ENCODE measurements at regions not wholly inside any gene's neighbourhood (a gene's known extent, or its start where the extent isn't known, plus 50 kb on each side); places are given as distances from the start of the nearest gene placed in this dataset.

GRCh38 chr18:65568866-65569265, 181.9 kb upstream of the CDH7 start:
- no peak overlapping the region for H3K4me3 ChIP-seq (ENCODE audit: low read depth, low read length)
- DNase-seq (ENCODE audit: low read depth), result no peak

GRCh38 chr18:65567372-65567771, 183.4 kb upstream of the CDH7 start:
- H3K4me3 ChIP-seq (ENCODE audit: low read depth, low read length), result no peak overlapping the region
- DNase-seq (ENCODE audit: low read depth), result no peak

DNA sequence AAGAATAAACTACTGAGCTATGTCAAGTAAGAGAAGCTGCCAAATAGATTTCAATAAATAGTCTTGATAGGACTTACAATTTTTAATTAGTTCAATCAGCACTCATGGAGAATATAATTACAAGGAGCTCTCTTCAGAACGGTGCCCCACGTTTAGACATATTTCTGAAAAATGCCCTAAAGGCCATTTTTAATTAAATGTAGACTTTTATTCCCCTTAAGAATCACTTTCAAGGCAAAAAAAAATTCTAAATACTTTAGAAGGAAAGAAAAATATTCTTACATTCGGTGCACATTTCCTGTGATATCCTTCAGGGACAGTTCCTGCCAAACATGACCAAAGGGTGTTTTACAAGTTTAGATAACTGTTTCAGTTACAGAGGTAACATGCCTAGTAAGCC, 202.5 kb upstream of the CDH7 start:
- DNase-seq (ENCODE audit: low read depth), result no peak
- no peak overlapping the region for H3K4me3 ChIP-seq (ENCODE audit: low read depth, low read length)

- H3K4me3 ChIP-seq (ENCODE audit: low read depth, low read length), result no peak overlapping the region
- no peak for DNase-seq (ENCODE audit: low read depth)
Measured at GRCh38 chr18:65547046-65547445, 203.8 kb upstream of the CDH7 start.

GRCh38 chr18:65544701-65545100, 206.1 kb upstream of the CDH7 start:
- DNase-seq (ENCODE audit: low read depth), result no peak
- H3K4me3 ChIP-seq (ENCODE audit: low read depth, low read length), result no peak overlapping the region

GRCh38 chr18:65527879-65528633, 222.8 kb upstream of the CDH7 start:
- no peak overlapping the region for H3K4me3 ChIP-seq (ENCODE audit: low read depth, low read length)
- DNase-seq (ENCODE audit: low read depth), result no peak

DNA sequence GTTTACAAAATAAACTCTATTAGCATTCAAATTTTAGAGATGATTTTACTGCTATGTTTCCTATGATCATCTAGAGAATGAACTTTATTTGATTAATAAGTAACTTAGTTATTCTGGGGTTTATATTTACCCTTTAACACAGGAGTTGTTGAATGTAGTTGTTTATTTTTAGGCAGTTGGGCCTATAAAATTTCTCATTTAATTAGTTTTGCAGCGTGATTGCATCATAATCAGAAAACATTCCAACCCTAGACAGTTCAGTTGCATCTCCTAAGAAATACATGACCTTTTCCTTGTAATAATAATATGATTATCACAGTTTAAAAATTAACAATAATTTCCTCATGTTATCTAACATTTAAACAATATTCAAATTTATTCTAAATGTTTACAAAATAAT, 224.7 kb upstream of the CDH7 start:
- no peak for DNase-seq (ENCODE audit: low read depth)

DNA sequence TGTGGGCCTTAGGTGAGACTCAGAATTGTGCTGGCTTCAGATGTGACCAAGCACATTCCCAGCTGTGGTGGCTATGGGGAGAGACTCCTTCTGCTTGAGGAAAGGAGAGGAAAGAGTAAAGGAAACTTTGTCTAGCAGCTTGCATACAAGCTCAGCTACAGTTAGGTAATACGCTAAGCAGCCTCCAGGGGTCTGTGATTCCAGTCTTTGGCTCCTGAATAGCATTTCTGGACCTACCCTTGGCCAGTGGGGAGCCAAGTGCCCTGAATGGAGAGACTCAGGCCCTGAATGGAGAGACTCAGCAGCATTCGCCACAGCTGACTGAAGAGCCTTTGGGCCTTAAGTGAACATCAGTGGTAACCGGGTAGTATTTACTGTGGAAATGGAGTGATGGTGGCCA, 227.4 kb upstream of the CDH7 start:
- no peak for DNase-seq (ENCODE audit: low read depth)
- H3K4me3 ChIP-seq (ENCODE audit: low read depth, low read length), result no peak overlapping the region

More for the DNA sequence above, 224.7 kb upstream of the CDH7 start:
- no peak overlapping the region for H3K4me3 ChIP-seq (ENCODE audit: low read depth, low read length)

DNA sequence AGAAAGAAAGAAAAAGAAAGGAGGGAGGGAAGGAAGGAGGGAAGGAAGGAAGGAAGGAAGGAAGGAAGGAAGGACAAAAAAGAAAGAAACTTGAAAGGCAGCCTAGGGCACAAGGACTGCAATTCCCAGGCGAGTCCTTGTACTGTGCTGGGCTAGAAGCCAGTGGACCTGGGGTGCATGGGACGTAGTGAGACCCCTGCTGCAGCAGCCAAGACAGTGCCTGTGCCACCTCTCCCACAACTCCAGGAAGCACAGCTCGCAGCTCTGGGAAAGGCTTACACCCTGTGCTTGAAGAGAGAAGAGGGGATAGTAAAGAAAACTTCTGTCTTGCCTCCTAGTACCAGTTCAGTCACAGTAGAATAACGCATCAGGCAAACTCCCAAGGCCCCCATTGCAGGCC, 227.9 kb upstream of the CDH7 start:
- no peak overlapping the region for H3K4me3 ChIP-seq (ENCODE audit: low read depth, low read length)
- no peak for DNase-seq (ENCODE audit: low read depth)

- no peak for DNase-seq (ENCODE audit: low read depth)
- no peak overlapping the region for H3K4me3 ChIP-seq (ENCODE audit: low read depth, low read length)
Measured at GRCh38 chr18:65516209-65516608, 234.6 kb upstream of the CDH7 start.

DNA sequence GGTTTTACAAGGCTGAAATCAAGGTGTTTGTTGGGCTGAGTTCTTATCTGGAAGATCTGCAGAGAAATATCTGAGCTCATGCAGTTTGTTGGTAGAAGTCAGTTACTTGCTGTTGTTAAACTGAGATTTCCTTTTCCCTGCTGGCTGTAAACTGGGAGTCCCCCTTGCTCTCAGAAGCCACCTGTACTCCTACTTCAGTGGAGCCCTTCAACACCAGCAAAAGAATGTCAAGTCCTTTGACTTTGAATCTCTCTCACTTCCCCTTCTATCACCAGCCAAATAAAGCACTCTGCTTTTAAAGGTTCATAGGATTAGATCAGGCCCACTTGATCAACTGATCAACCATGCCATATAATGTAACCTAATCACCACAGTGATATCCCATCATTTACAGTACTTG, 252.2 kb upstream of the CDH7 start:
- no peak for DNase-seq (ENCODE audit: low read depth)
- H3K4me3 ChIP-seq (ENCODE audit: low read depth, low read length), result no peak overlapping the region

DNA sequence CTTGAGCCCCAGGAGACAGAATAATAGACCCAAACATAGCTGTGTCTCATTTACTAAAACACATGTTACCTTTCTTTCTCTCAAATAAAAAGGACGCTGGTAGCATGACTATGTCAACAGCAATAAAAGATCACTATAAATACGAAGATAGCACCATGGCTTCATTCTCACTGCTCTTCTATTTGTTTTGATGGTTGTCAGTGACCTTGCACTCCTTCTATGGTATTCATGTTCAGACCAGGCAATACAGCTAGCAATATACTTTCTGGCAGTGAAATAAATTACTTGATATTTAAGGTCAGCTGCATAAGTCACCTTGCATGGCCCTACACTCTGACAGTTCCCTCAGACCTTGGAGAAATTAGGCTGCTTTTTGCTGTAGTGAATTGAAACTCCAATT, 263.2 kb upstream of the CDH7 start:
- no peak for DNase-seq (ENCODE audit: low read depth)
- H3K4me3 ChIP-seq (ENCODE audit: low read depth, low read length), result no peak overlapping the region

GRCh38 chr18:65477455-65477854, 273.4 kb upstream of the CDH7 start:
- no peak overlapping the region for H3K4me3 ChIP-seq (ENCODE audit: low read depth, low read length)
- no peak for DNase-seq (ENCODE audit: low read depth)

GRCh38 chr18:65468881-65469280, 281.9 kb upstream of the CDH7 start:
- no peak overlapping the region for H3K4me3 ChIP-seq (ENCODE audit: low read depth, low read length)
- DNase-seq (ENCODE audit: low read depth), result no peak

DNA sequence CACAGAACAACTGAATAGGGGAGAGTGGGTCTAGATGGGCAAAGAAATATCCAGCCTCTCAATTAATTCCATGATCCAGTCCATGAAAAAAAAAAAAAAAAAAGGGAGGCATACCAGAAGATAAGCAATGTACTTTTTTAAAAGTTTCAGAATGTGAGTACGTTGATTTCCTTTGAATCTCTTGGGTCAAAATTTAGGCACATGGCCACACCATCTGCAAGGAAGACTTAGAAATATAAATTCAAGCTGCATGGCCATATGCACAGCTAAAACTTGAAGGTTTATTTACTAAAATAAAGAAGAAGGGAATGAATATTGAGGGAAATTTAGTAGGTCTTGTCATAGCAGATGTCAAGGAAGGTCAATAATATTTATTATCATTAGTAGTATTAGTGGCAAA, 286.5 kb upstream of the CDH7 start:
- no peak for DNase-seq (ENCODE audit: low read depth)
- no peak overlapping the region for H3K4me3 ChIP-seq (ENCODE audit: low read depth, low read length)

GRCh38 chr18:65459741-65460140, 291.1 kb upstream of the CDH7 start:
- DNase-seq (ENCODE audit: low read depth), result no peak
- no peak overlapping the region for H3K4me3 ChIP-seq (ENCODE audit: low read depth, low read length)

DNA sequence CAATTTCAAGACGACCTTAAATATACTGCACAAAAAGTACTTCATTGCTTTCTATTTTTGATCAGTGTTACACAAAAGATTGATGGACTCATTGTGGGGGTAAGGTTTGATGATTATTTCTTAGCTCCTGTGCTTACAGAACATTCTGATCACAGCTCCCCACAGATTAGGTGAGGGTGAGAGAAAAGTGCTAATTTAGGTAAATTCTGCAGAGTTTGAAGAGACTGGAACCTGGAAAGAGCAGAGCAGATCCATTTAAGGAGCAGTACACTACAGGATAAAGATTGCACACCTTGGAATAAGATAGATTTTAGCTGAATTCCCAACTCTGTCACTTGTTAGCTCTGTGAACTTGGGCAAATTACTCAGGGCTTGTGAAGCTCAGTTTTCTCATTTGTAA, 291.9 kb upstream of the CDH7 start:
- DNase-seq (ENCODE audit: low read depth), result no peak
- no peak overlapping the region for H3K4me3 ChIP-seq (ENCODE audit: low read depth, low read length)

DNA sequence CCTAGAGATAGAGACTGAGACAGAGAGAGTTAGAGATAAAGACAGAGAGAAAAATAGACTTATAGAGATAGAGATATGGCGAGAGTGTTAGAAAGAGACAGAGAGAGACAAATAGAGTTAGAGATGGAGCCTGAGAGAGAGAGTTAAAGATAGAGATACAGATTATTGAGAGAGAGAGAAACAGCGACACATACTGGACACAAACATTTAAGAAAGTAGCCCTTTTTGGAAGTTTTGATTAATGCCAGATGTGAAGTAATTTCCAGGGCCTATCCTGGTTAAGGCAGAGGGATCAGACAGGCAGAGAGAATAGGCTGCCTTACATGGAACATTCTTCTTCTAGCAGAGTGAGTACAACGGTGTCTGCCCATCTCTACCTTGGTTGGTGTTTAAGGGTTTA, 311.6 kb upstream of the CDH7 start:
- H3K4me3 ChIP-seq (ENCODE audit: low read depth, low read length), result no peak overlapping the region
- no peak for DNase-seq (ENCODE audit: low read depth)

- no peak for DNase-seq (ENCODE audit: low read depth)
Measured at GRCh38 chr18:65436430-65436829, 314.4 kb upstream of the CDH7 start.

DNA sequence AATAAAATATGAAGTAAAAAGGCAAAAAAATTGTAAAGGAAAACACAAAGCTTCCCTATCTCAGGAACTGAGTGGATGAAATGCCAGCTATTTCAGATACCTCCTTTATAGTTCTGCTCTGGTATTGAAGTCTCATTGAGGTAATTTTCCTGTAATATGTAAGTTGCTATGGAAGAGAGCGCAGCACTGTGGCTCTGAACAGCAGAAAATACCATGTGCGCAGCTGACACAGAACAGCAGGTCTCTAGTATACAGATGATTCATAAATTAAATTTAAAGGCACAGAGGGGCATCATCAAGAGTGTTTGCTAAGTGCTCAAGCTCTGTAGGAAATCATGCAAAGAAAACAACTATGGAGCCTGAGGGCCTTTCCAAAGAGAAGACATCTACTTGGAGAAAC, 315.3 kb upstream of the CDH7 start:
- DNase-seq (ENCODE audit: low read depth), result no peak
- no peak overlapping the region for H3K4me3 ChIP-seq (ENCODE audit: low read depth, low read length)

More at GRCh38 chr18:65436430-65436829, 314.4 kb upstream of the CDH7 start:
- H3K4me3 ChIP-seq (ENCODE audit: low read depth, low read length), result no peak overlapping the region

DNA sequence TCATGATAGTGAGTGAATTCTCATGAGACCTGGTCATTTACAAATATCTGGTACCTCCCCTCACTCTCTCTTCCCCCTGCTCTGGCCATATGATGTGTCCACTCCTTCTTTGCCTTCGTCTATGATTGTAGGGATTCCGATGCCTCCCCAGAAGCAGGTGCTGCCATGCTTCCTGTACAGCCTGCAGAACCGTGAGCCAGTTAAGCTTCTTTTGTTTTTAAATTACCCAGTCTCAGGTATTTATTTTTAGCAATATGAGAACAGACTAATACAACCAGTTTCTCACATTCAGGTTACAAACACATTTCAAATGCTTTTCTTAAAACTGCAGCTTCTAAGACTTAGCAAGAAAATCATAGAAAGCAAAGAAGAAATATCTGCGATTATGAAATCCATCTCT, 321.2 kb upstream of the CDH7 start:
- no peak overlapping the region for H3K4me3 ChIP-seq (ENCODE audit: low read depth, low read length)
- no peak for DNase-seq (ENCODE audit: low read depth)

GRCh38 chr18:65425366-65425765, 325.4 kb upstream of the CDH7 start:
- no peak overlapping the region for H3K4me3 ChIP-seq (ENCODE audit: low read depth, low read length)
- no peak for DNase-seq (ENCODE audit: low read depth)

Measured in skeletal muscle cell (primary cell).